DMS114 treated with DMSO at 0.1 percent for 48 hours (cell line): ENCODE measurements at regions not wholly inside any gene's neighbourhood (a gene's known extent, or its start where the extent isn't known, plus 50 kb on each side); places are given as distances from the start of the nearest gene placed in this dataset.

ENCODE experiments used
- DNase-seq: peaks from one replicate; lab custom pipeline; 2025; ENCODE audit not compliant: unreplicated experiment; lab: John Stamatoyannopoulos, UW

- DNase-seq = no peak
These were observed 359.1 kb downstream of the MEIS1 start for GRCh38 chr2:66794070-66794469.

GRCh38 chr2:66794551-66794950, 359.6 kb downstream of the MEIS1 start:
- DNase-seq = no peak

- DNase-seq = no peak
These were observed 368.0 kb downstream of the MEIS1 start for GRCh38 chr2:66802877-66803276.

GRCh38 chr2:66803726-66804125, 368.8 kb downstream of the MEIS1 start:
- no peak for DNase-seq

GRCh38 chr2:66805016-66805865, 370.3 kb downstream of the MEIS1 start:
- DNase-seq = peak; percentile 40

GRCh38 chr2:66805968-66806367, 371.0 kb downstream of the MEIS1 start:
- no peak for DNase-seq

GRCh38 chr2:66813525-66813924, 378.6 kb downstream of the MEIS1 start:
- no peak for DNase-seq

GRCh38 chr2:66813976-66814375, 379.1 kb downstream of the MEIS1 start:
- DNase-seq = no peak

GRCh38 chr2:66814916-66815315, 380.0 kb downstream of the MEIS1 start:
- no peak for DNase-seq

GRCh38 chr2:66815886-66816285, 381.0 kb downstream of the MEIS1 start:
- no peak for DNase-seq

GRCh38 chr2:66821168-66821567, 386.2 kb downstream of the MEIS1 start:
- DNase-seq = no peak

- no peak for DNase-seq
These were observed 387.3 kb downstream of the MEIS1 start for GRCh38 chr2:66822186-66822585.

GRCh38 chr2:66824926-66825325, 390.0 kb downstream of the MEIS1 start:
- no peak for DNase-seq

- no peak for DNase-seq
These were observed 392.9 kb downstream of the MEIS1 start for GRCh38 chr2:66827851-66828250.

- DNase-seq = no peak
These were observed 394.0 kb downstream of the MEIS1 start for GRCh38 chr2:66828876-66829275.

- DNase-seq = no peak
These were observed 396.0 kb downstream of the MEIS1 start for GRCh38 chr2:66830881-66831280.

- DNase-seq = no peak
These were observed 397.9 kb downstream of the MEIS1 start for GRCh38 chr2:66832646-66833435.

- no peak for DNase-seq
These were observed 399.9 kb downstream of the MEIS1 start for GRCh38 chr2:66834859-66835258.

GRCh38 chr2:66836851-66837250, 401.9 kb downstream of the MEIS1 start:
- no peak for DNase-seq

- no peak for DNase-seq
These were observed 404.8 kb downstream of the MEIS1 start for GRCh38 chr2:66839551-66840320.

GRCh38 chr2:66840321-66841002, 405.5 kb downstream of the MEIS1 start:
- no peak for DNase-seq
